GM12873 (cell line): ENCODE measurements at regions not wholly inside any gene's neighbourhood (a gene's known extent, or its start where the extent isn't known, plus 50 kb on each side); places are given as distances from the start of the nearest gene placed in this dataset.

Source experiments
- CTCF ChIP-seq: IDR thresholded peaks from 2 replicates; pipeline ENCODE4 v1.5.1; 2012; ENCODE audit warnings: low read depth, mild to moderate bottlenecking, moderate library complexity, low read length, control low read depth; ENCODE audit not compliant: insufficient read depth; ENCODE audit errors: missing control alignments

GRCh38 chr3:139234491-139234890 is 109.3 kb upstream of the MRPS22 start:
- no peak for TF ChIP-seq CTCF

- TF ChIP-seq CTCF, result no peak
Observed at GRCh38 chr3:139235192-139235591, 108.6 kb upstream of the MRPS22 start.

- TF ChIP-seq CTCF, result no peak
Observed at GRCh38 chr3:139236336-139236735, 107.5 kb upstream of the MRPS22 start.

- TF ChIP-seq CTCF, result no peak
Observed at GRCh38 chr3:139238281-139239030, 105.4 kb upstream of the MRPS22 start.

GRCh38 chr3:139239550-139239949 is 104.3 kb upstream of the MRPS22 start:
- TF ChIP-seq CTCF, result no peak

- TF ChIP-seq CTCF, result no peak
Observed at GRCh38 chr3:139241783-139242182, 102.0 kb upstream of the MRPS22 start.

GRCh38 chr3:139243710-139244109 is 100.1 kb upstream of the MRPS22 start:
- TF ChIP-seq CTCF, result no peak
